Calu3 (cell line): ENCODE measurements at regions not wholly inside any gene's neighbourhood (a gene's known extent, or its start where the extent isn't known, plus 50 kb on each side); places are given as distances from the start of the nearest gene placed in this dataset.

Source experiments
- BruUV-seq: library from RNA; stranded (reverse); fragments of 400-500 nt; replicated peaks from 2 replicates; lab custom pipeline; 2021; lab: Mats Ljungman, UMichigan
- CTCF ChIA-PET: fragments of 300-600 bp; sonication (Branson Sonifier 250); formaldehyde crosslinking; loops from one replicate; lab custom pipeline; 2022; ENCODE audit warnings: antibody characterized with exemption; lab: Charles Lee
- DNase-seq: peaks from one replicate; pipeline ENCODE4 v3.0.0; 2022
- H3K27ac Mint-ChIP-seq: one replicate; pipeline ENCODE4 v1.8.0; 2022; ENCODE audit warnings: mixed read lengths; ENCODE audit not compliant: unreplicated experiment
- H3K27me3 Mint-ChIP-seq: one replicate; pipeline ENCODE4 v1.8.0; 2022; ENCODE audit warnings: mixed read lengths; ENCODE audit not compliant: unreplicated experiment
- H3K36me3 Mint-ChIP-seq: one replicate; pipeline ENCODE4 v1.8.0; 2022; ENCODE audit warnings: mild to moderate bottlenecking, moderate library complexity, mixed read lengths; ENCODE audit not compliant: insufficient read depth, unreplicated experiment
- H3K4me1 Mint-ChIP-seq: one replicate; pipeline ENCODE4 v1.8.0; 2022; ENCODE audit warnings: mild to moderate bottlenecking, low read depth, mixed read lengths; ENCODE audit not compliant: unreplicated experiment
- H3K4me3 Mint-ChIP-seq: one replicate; pipeline ENCODE4 v1.8.0; 2022; ENCODE audit warnings: mild to moderate bottlenecking, low read depth, moderate library complexity, mixed read lengths; ENCODE audit not compliant: unreplicated experiment
- H3K9me3 Mint-ChIP-seq: one replicate; pipeline ENCODE4 v1.8.0; 2022; ENCODE audit warnings: low read depth, mixed read lengths; ENCODE audit not compliant: unreplicated experiment
- intact Hi-C: fragments of 100-400 bp; cut with micrococcal nuclease; formaldehyde crosslinking; loops from one replicate; pipeline ENCODE4 v1.10.0; 2022; ENCODE audit not compliant: unreplicated experiment
- TF ChIP-seq, protein P1 (sequence below): fragments of 200-600 bp; IDR thresholded peaks from one replicate; pipeline ENCODE4 v1.8.0; 2022; ENCODE audit warnings: antibody characterized with exemption; ENCODE audit not compliant: unreplicated experiment

DNA sequence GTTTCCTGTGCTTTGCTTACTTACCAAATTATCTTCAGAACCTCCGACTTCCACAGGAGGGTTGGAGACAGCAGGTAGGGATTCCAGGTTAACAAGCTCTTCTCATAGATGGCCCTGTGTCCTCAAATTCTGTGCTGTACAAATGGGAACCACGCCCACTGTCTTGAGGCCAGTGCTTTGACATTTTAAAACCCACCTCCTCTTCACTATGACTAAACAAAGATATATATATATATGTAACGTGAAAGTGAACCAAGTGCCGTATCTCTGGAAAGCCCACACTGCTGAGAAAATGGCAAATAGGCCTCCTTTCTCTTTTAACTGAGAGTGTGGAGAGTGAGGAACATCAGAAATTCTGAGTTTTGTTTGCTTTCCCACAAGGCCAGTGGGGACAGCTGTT lies 99.6 kb downstream of the ZBTB18 start:
- TF ChIP-seq, protein P1, sequence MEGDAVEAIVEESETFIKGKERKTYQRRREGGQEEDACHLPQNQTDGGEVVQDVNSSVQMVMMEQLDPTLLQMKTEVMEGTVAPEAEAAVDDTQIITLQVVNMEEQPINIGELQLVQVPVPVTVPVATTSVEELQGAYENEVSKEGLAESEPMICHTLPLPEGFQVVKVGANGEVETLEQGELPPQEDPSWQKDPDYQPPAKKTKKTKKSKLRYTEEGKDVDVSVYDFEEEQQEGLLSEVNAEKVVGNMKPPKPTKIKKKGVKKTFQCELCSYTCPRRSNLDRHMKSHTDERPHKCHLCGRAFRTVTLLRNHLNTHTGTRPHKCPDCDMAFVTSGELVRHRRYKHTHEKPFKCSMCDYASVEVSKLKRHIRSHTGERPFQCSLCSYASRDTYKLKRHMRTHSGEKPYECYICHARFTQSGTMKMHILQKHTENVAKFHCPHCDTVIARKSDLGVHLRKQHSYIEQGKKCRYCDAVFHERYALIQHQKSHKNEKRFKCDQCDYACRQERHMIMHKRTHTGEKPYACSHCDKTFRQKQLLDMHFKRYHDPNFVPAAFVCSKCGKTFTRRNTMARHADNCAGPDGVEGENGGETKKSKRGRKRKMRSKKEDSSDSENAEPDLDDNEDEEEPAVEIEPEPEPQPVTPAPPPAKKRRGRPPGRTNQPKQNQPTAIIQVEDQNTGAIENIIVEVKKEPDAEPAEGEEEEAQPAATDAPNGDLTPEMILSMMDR: no peak
- CTCF ChIA-PET: no interaction called here
- Mint-ChIP-seq H3K9me3 (no peaks in the 10 kb centered on the region), H3K4me1 (no peaks in the 10 kb centered on the region), H3K27me3 (no peaks in the 10 kb centered on the region), H3K4me3 (no peak overlapping the region), H3K27ac (no peak overlapping the region), H3K36me3 (no peaks in the 10 kb centered on the region)
- intact Hi-C loops: no loop called here
- BruUV-seq: no TSS peak
- no peak for DNase-seq

DNA sequence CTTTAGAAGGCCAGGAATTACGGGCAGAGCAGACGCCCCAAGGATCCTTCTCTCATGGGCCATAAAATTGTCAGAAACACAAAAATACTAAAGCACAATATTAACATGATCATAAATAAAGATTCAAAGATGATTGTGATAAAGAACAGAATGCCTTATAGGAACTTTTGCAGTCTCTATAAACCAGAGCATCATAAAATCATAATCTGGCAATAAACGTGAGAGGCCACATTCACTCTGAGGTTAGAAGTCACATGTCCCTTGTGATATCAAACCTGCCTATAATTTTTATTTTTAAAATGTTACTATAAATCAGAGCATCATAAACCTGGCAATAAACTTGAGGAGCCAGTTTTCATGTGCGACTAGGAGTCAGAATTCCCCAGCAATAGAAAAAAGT lies 100.5 kb downstream of the ZBTB18 start:
- CTCF ChIA-PET: interaction anchor here (1.2 kb wide), 1 partner anchor 12 kb away, joined by 3 read pairs; no protein-coding TSS in a partner anchor
- H3K27me3 Mint-ChIP-seq: no peaks in the 10 kb centered on the region

DNA sequence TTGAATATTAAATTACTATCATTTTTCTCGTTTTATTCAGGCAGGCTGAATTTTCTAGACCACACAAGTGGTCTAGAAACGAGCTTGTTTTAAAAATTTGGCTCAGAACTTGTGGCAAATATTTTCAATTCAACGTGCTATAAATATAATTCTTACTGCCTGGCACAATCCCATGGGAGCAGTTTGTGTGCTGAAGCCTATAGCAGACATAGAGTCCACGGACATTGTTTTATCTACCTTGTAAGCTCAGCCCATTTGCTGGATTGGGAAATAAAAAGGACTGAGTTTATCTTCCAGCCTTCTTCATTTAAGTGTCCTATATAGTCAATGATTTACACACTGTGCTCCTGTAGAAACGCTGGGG lies 103.4 kb downstream of the ZBTB18 start:
- no peak for DNase-seq
- H3K27me3 Mint-ChIP-seq: no peaks in the 10 kb centered on the region
- CTCF ChIA-PET: interaction anchor here (0.6 kb wide), 2 partner anchors 145 to 539 kb away, joined by 4 read pairs; no protein-coding TSS in a partner anchor
- no peak overlapping the region for H3K4me3 Mint-ChIP-seq
- intact Hi-C loops: no loop called here
- no peak overlapping the region for H3K27ac Mint-ChIP-seq
- H3K9me3 Mint-ChIP-seq: no peaks in the 10 kb centered on the region
- H3K4me1 Mint-ChIP-seq: peaks cover 7% of the 10 kb centered on the region
- no TSS peak for BruUV-seq
- TF ChIP-seq, protein P1: no peak
- no peaks in the 10 kb centered on the region for H3K36me3 Mint-ChIP-seq

More for the DNA sequence above, 100.5 kb downstream of the ZBTB18 start:
- BruUV-seq: no TSS peak
- no peak overlapping the region for H3K4me3 Mint-ChIP-seq
- no peaks in the 10 kb centered on the region for H3K36me3 Mint-ChIP-seq
- DNase-seq: no peak
- intact Hi-C loops: no loop called here
- no peaks in the 10 kb centered on the region for H3K9me3 Mint-ChIP-seq
- H3K27ac Mint-ChIP-seq: no peak overlapping the region
- TF ChIP-seq, protein P1: no peak
- no peaks in the 10 kb centered on the region for H3K4me1 Mint-ChIP-seq

DNA sequence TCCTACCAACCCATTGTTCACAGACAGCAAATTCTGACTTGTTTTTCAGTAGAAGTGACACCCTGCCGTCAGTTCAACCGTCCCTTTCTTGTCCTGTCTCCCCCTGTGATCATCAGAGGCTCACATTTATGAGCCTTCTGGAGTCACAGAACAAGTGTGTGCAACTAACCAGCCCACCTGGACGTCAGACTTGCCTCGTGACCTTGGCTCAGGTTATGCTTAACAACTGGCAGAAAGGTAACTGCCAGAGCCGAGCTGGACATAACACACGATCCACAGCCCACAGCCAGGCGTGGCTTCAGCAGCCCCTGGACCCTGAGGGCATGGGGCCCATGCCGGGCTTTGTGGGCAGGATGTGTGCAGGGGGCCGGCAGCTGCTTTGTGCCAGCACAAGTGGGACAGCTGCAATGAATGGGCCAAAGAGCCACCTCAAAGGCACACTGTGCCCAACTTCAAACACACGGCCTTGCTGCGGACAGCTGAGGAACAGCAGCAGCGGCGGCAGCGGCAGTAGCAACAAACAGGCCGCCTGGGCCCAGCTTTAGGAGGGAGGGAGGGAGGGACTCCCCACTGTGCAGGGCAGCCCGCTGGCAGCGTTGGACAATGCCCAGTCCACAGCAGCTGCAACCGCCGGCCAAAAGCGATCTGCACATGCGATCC lies 103.9 kb downstream of the ZBTB18 start:
- TF ChIP-seq, protein P1: no peak
- intact Hi-C loops: no loop called here
- Mint-ChIP-seq H3K36me3 (no peaks in the 10 kb centered on the region), H3K4me1 (peaks cover 12% of the 10 kb centered on the region), H3K4me3 (no peak overlapping the region), H3K27ac (no peak overlapping the region), H3K9me3 (no peaks in the 10 kb centered on the region), H3K27me3 (no peaks in the 10 kb centered on the region)
- no peak for DNase-seq
- BruUV-seq: no TSS peak
- CTCF ChIA-PET: interaction anchor here (0.6 kb wide), 1 partner anchor 146 kb away, joined by 4 read pairs; no protein-coding TSS in a partner anchor
